ENCODE measurements at regions not wholly inside any gene's neighbourhood (a gene's known extent, or its start where the extent isn't known, plus 50 kb on each side); places are given as distances from the start of the nearest gene placed in this dataset.

DNA sequence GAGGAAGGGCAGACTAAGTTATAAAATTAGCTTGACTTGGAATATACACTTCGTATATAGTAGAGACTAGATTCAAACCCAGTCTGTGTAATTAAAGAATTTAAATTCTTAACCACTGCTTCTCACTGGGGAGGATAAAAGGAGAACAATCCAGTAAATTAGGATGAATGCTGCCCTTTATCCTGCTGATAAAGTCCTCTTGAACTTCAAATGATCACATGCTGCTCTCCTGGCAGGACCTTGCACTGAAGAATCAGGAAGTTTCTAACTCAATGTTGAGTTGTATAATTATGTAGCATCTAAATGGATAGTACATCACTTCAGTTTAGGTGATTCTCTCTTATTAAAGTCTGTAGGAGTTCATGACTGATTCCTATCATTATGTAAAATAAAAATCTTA lies 1179.7 kb downstream of the DSC3 start:
- TF ChIP-seq, protein P1, sequence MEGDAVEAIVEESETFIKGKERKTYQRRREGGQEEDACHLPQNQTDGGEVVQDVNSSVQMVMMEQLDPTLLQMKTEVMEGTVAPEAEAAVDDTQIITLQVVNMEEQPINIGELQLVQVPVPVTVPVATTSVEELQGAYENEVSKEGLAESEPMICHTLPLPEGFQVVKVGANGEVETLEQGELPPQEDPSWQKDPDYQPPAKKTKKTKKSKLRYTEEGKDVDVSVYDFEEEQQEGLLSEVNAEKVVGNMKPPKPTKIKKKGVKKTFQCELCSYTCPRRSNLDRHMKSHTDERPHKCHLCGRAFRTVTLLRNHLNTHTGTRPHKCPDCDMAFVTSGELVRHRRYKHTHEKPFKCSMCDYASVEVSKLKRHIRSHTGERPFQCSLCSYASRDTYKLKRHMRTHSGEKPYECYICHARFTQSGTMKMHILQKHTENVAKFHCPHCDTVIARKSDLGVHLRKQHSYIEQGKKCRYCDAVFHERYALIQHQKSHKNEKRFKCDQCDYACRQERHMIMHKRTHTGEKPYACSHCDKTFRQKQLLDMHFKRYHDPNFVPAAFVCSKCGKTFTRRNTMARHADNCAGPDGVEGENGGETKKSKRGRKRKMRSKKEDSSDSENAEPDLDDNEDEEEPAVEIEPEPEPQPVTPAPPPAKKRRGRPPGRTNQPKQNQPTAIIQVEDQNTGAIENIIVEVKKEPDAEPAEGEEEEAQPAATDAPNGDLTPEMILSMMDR (IDR thresholded peaks at IDR 0.05): no peak
- TF ChIP-seq POLR2A (IDR thresholded peaks at IDR 0.05): no peak

Data from lower leg skin (tissue), 3 donors.